PC-9 (cell line): ENCODE measurements at regions not wholly inside any gene's neighbourhood (a gene's known extent, or its start where the extent isn't known, plus 50 kb on each side); places are given as distances from the start of the nearest gene placed in this dataset.

ENCODE experiments used
- BruUV-seq: library from RNA; stranded (reverse); fragments of 400-500 nt; replicated peaks from 2 replicates; lab custom pipeline; 2021; lab: Mats Ljungman, UMichigan
- CTCF ChIA-PET: fragments of 300-600 bp; sonication (Branson Sonifier 250); formaldehyde crosslinking; loops from one replicate; lab custom pipeline; 2022; ENCODE audit warnings: antibody characterized with exemption; lab: Charles Lee
- POLR2A ChIA-PET: fragments of 300-600 bp; sonication (Branson Sonifier 250); formaldehyde crosslinking; loops from one replicate; lab custom pipeline; 2022; ENCODE audit warnings: antibody characterized with exemption; ENCODE audit not compliant: unreplicated experiment; lab: Charles Lee
- DNase-seq, 2 experiments: peaks; one replicate each; pipeline versions ENCODE4 v3.0.0 to v3.0.0-alpha.2; 2015 to 2022; ENCODE audit warnings: mixed read lengths in 1 of 2
- H2AFZ ChIP-seq: fragments of 200-600 bp; sonication (generic); 2 replicates; pipeline ENCODE4 v1.8.1; 2017; ENCODE audit warnings: antibody characterized with exemption
- H3F3A ChIP-seq: fragments of 200-600 bp; sonication (generic); 2 replicates; pipeline ENCODE4 v1.8.1; 2017; ENCODE audit warnings: antibody characterized with exemption, mild to moderate bottlenecking, low read depth; ENCODE audit not compliant: insufficient read depth
- H3K27ac ChIP-seq: fragments of 200-600 bp; sonication (generic); 2 replicates; pipeline ENCODE4 v1.6.1; 2016; ENCODE audit warnings: mixed run types
- H3K27me3 ChIP-seq: fragments of 200-600 bp; sonication (generic); 2 replicates; pipeline ENCODE4 v1.6.1; 2016; ENCODE audit warnings: low read depth, mixed run types; ENCODE audit not compliant: insufficient read depth
- H3K36me3 ChIP-seq: fragments of 200-600 bp; sonication (generic); 2 replicates; pipeline ENCODE4 v1.6.1; 2016; ENCODE audit warnings: low read depth, mixed run types
- H3K4me1 ChIP-seq: fragments of 200-600 bp; sonication (generic); replicated peaks from 2 replicates; pipeline ENCODE4 v1.6.1; 2016; ENCODE audit warnings: mixed run types; ENCODE audit not compliant: insufficient read depth
- H3K4me2 ChIP-seq: fragments of 200-600 bp; sonication (generic); 2 replicates; pipeline ENCODE4 v1.6.1; 2017; ENCODE audit warnings: mixed run types
- H3K4me3 ChIP-seq: fragments of 200-600 bp; sonication (generic); 2 replicates; pipeline ENCODE4 v1.6.1; 2016; ENCODE audit warnings: mixed run types
- H3K79me2 ChIP-seq: fragments of 200-600 bp; sonication (generic); 2 replicates; pipeline ENCODE4 v1.6.1; 2017; ENCODE audit warnings: low read depth, mixed run types
- H3K9me2 ChIP-seq: fragments of 200-600 bp; sonication (generic); 2 replicates; pipeline ENCODE4 v1.8.1; 2017; ENCODE audit warnings: mild to moderate bottlenecking; ENCODE audit not compliant: insufficient read depth
- H3K9me3 ChIP-seq: fragments of 200-600 bp; sonication (generic); 2 replicates; pipeline ENCODE4 v1.8.1; 2016; ENCODE audit warnings: low read depth; ENCODE audit not compliant: insufficient read depth
- H4K20me1 ChIP-seq: fragments of 200-600 bp; sonication (generic); 2 replicates; pipeline ENCODE4 v1.8.1; 2017; ENCODE audit not compliant: insufficient read depth
- CTCF ChIP-seq: fragments of 200-600 bp; sonication (generic); conservative IDR thresholded peaks from 2 replicates; pipeline ENCODE4 v1.6.1; 2017; ENCODE audit warnings: mixed run types, antibody characterized with exemption, mild to moderate bottlenecking, moderate library complexity
- EZH2 ChIP-seq: fragments of 200-600 bp; sonication (generic); IDR thresholded peaks from 2 replicates; pipeline ENCODE4 v1.8.0; 2017; ENCODE audit warnings: antibody characterized with exemption, low read depth
- intact Hi-C: fragments of 100-400 bp; cut with micrococcal nuclease; formaldehyde crosslinking; loops from one replicate; pipeline ENCODE4 v1.10.0; 2022; ENCODE audit not compliant: unreplicated experiment

DNA sequence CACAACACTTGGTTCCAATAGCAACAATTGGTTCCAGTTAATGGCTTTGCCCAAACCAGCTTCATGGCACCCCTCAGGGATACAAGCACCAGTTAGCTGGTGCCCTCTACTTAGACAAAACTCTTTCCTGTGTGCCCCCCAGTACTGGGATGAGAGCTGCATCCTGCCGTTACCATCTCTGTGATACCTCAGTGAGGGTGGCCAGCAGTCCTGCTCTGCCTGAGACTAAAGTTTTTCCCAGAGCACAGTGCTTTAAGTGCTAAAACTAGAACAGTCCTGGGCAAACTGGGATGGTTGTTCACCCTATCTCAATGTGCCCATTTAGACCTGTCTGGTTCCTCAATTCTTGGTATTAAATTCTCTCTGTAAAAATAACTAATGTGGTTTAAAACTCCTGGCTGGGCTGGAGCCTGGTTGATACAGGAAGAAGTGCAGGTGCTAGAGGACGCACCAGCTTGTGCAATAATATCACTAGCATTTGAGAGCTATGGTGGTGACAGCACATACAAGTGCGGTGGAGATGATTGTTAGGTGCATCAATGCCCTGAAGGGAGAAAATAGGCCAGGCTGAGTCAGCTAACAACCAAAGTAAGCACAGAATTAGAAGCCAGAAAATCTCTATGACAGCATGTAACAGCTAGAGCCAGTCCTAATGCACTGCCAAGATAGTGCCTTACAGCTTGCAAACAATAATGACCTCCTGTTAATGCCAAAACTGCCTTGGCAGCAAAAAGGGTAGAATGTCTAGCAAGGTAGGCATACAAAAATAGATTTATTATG lies 179.8 kb upstream of the GALNT2 start:
- ChIA-PET POLR2A (no interaction called here), CTCF (no interaction called here)
- Histone ChIP-seq H3K4me1 (peaks cover 17% of the 10 kb centered on the region), H4K20me1 (no peaks in the 10 kb centered on the region), H3K4me2 (peak overlapping the region; percentile 23; the same call in 1 of the 2 replicates), H3K4me3 (no peak overlapping the region), H3K36me3 (no peaks in the 10 kb centered on the region), H2AFZ (no peak overlapping the region), H3K27ac (no peak overlapping the region), H3F3A (peaks cover 14% of the 10 kb centered on the region; the same call in 1 of the 2 replicates), H3K27me3 (no peaks in the 10 kb centered on the region), H3K79me2 (no peaks in the 10 kb centered on the region), H3K9me2 (no peaks in the 10 kb centered on the region), H3K9me3 (no peaks in the 10 kb centered on the region)
- DNase-seq: peak in 1 of 2 experiments; percentile 87
- intact Hi-C loops: no loop called here
- TF ChIP-seq CTCF: no peak
- TF ChIP-seq EZH2: no peak
- no TSS peak for BruUV-seq

GRCh38 chr1:229888157-229888556 lies 178.9 kb upstream of the GALNT2 start:
- Histone ChIP-seq H3F3A (peaks cover 19% of the 10 kb centered on the region; the same call in 1 of the 2 replicates), H3K9me3 (no peaks in the 10 kb centered on the region), H3K27me3 (no peaks in the 10 kb centered on the region), H3K79me2 (no peaks in the 10 kb centered on the region), H4K20me1 (no peaks in the 10 kb centered on the region), H3K36me3 (no peaks in the 10 kb centered on the region), H3K4me1 (peaks cover 26% of the 10 kb centered on the region), H3K27ac (no peak overlapping the region), H3K4me2 (peak overlapping the region; percentile 14; the same call in 1 of the 2 replicates), H3K9me2 (no peaks in the 10 kb centered on the region), H2AFZ (no peak overlapping the region), H3K4me3 (no peak overlapping the region)
- TF ChIP-seq CTCF: no peak
- no peak for TF ChIP-seq EZH2
- DNase-seq: no peak
- intact Hi-C loops: no loop called here
- POLR2A ChIA-PET: no interaction called here
- CTCF ChIA-PET: no interaction called here
- BruUV-seq: no TSS peak

- Histone ChIP-seq H3K4me1 (peaks cover 31% of the 10 kb centered on the region), H3K4me3 (no peak overlapping the region), H3K27ac (no peak overlapping the region), H3K4me2 (0 out of 2 replicates have a peak overlapping the region, but pooled peaks have one; percentile 14), H3F3A (peaks cover 23% of the 10 kb centered on the region; the same call in 1 of the 2 replicates), H3K9me3 (no peaks in the 10 kb centered on the region), H3K9me2 (no peaks in the 10 kb centered on the region), H3K27me3 (no peaks in the 10 kb centered on the region), H4K20me1 (no peaks in the 10 kb centered on the region), H2AFZ (no peak overlapping the region), H3K36me3 (no peaks in the 10 kb centered on the region), H3K79me2 (no peaks in the 10 kb centered on the region)
- intact Hi-C loops: no loop called here
- no peak for DNase-seq
- ChIA-PET CTCF (no interaction called here), POLR2A (no interaction called here)
- BruUV-seq: no TSS peak
- TF ChIP-seq EZH2: no peak
- TF ChIP-seq CTCF: no peak
Measured at GRCh38 chr1:229888561-229889001, 178.5 kb upstream of the GALNT2 start.
